SU-DHL-6 (cell line): ENCODE measurements at regions not wholly inside any gene's neighbourhood (a gene's known extent, or its start where the extent isn't known, plus 50 kb on each side); places are given as distances from the start of the nearest gene placed in this dataset.

Experiments used
- H2AFZ ChIP-seq: fragments of 200-600 bp; sonication (generic); 2 replicates; pipeline ENCODE4 v1.6.1; 2014; ENCODE audit warnings: low read depth, mild to moderate bottlenecking, moderate library complexity, mixed read lengths, antibody characterized with exemption, low read length; ENCODE audit not compliant: severe bottlenecking
- H3F3A ChIP-seq: fragments of 200-600 bp; shearing (Covaris generic); 2 replicates; pipeline ENCODE4 v1.6.0; 2016; ENCODE audit warnings: antibody characterized with exemption, mild to moderate bottlenecking; ENCODE audit not compliant: insufficient read depth
- H3K27ac ChIP-seq: fragments of 200-600 bp; sonication (generic); 2 replicates; pipeline ENCODE4 v1.5.1; 2016; ENCODE audit warnings: low read depth, mild to moderate bottlenecking, low read length, moderate library complexity, mixed read lengths
- H3K27me3 ChIP-seq: fragments of 200-600 bp; sonication (generic), shearing (Covaris generic); 2 replicates; pipeline ENCODE4 v1.6.0; 2014; ENCODE audit warnings: mild to moderate bottlenecking, low read length
- H3K36me3 ChIP-seq: fragments of 200-600 bp; sonication (generic); 2 replicates; pipeline ENCODE4 v1.6.1; 2014; ENCODE audit warnings: mild to moderate bottlenecking, low read length, mixed read lengths
- H3K4me2 ChIP-seq: fragments of 300-600, 200-600 bp; shearing (Covaris generic), sonication (generic); 2 replicates; pipeline ENCODE4 v1.6.0; 2014; ENCODE audit warnings: low read length, low read depth, mild to moderate bottlenecking; ENCODE audit not compliant: poor library complexity, severe bottlenecking
- H3K4me3 ChIP-seq: fragments of 200-600 bp; sonication (generic); 2 replicates; pipeline ENCODE4 v1.5.1; 2014; ENCODE audit warnings: antibody characterized with exemption, low read length, mild to moderate bottlenecking, mixed read lengths; ENCODE audit not compliant: insufficient read depth, poor library complexity, severe bottlenecking
- H3K79me2 ChIP-seq: fragments of 200-600 bp; sonication (generic); 2 replicates; pipeline ENCODE4 v1.6.1; 2014; ENCODE audit warnings: mild to moderate bottlenecking, low read length, moderate library complexity; ENCODE audit not compliant: insufficient read depth
- H3K9ac ChIP-seq: fragments of 200-600 bp; sonication (generic); 2 replicates; pipeline ENCODE4 v1.7.0; 2014; ENCODE audit warnings: mild to moderate bottlenecking, low read length
- H3K9me2 ChIP-seq: fragments of 200-600 bp; sonication (generic); replicated peaks from 2 replicates; pipeline ENCODE4 v1.6.1; 2014; ENCODE audit warnings: low read length; ENCODE audit not compliant: insufficient read depth
- H3K9me3 ChIP-seq: fragments of 200-600 bp; sonication (generic); 2 replicates; pipeline ENCODE4 v1.6.1; 2014; ENCODE audit warnings: low read length, mixed read lengths; ENCODE audit not compliant: insufficient read depth
- H4K20me1 ChIP-seq: fragments of 200-600 bp; sonication (generic); 2 replicates; pipeline ENCODE4 v1.6.1; 2014; ENCODE audit warnings: low read depth, mild to moderate bottlenecking, antibody characterized with exemption, low read length, moderate library complexity, mixed read lengths
- CTCF ChIP-seq: fragments of 200-600 bp; sonication (generic); IDR thresholded peaks from one replicate; pipeline ENCODE4 v1.5.1; 2017; ENCODE audit warnings: antibody characterized with exemption, mild to moderate bottlenecking, low read length, moderate library complexity; ENCODE audit not compliant: insufficient read depth, poor library complexity, severe bottlenecking
- EZH2phosphoT487 ChIP-seq: fragments of 200-600 bp; sonication (generic), shearing (Covaris generic); conservative IDR thresholded peaks from 2 replicates; pipeline ENCODE4 v1.6.1; 2018; ENCODE audit warnings: mild to moderate bottlenecking, antibody characterized with exemption, low read length, moderate library complexity, mixed read lengths

DNA sequence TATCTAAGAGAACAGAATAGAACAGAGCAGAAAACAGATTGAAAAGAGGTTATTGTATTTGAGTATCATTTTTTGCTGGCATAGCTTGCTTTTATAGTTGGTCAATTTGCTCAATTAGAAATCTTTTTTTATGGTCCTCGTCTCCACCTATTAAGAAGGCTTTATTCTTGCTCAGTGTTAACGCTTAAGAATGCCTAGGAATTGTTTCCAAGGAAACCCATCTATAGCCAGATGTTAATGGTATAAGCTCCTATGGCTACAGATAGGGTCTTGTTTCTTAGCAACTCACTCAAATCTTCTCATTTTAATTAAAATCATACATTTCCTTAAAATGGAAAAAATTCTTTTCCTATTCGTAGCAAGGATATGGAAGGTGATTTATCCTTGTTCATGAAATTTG, 392.3 kb downstream of the TMEM135 start:
- H3K36me3 ChIP-seq: no peaks in the 10 kb centered on the region
- no peak overlapping the region for H3K4me2 ChIP-seq
- H3K9ac ChIP-seq: no peak overlapping the region
- H3K9me2 ChIP-seq: no peaks in the 10 kb centered on the region
- H4K20me1 ChIP-seq: no peaks in the 10 kb centered on the region
- H3K27me3 ChIP-seq: no peaks in the 10 kb centered on the region
- H3K79me2 ChIP-seq: no peaks in the 10 kb centered on the region
- H3F3A ChIP-seq: no peaks in the 10 kb centered on the region
- no peak overlapping the region for H3K27ac ChIP-seq
- no peak overlapping the region for H2AFZ ChIP-seq
- no peak overlapping the region for H3K4me3 ChIP-seq
- TF ChIP-seq EZH2phosphoT487 (no peak), CTCF (no peak)
- no peaks in the 10 kb centered on the region for H3K9me3 ChIP-seq

DNA sequence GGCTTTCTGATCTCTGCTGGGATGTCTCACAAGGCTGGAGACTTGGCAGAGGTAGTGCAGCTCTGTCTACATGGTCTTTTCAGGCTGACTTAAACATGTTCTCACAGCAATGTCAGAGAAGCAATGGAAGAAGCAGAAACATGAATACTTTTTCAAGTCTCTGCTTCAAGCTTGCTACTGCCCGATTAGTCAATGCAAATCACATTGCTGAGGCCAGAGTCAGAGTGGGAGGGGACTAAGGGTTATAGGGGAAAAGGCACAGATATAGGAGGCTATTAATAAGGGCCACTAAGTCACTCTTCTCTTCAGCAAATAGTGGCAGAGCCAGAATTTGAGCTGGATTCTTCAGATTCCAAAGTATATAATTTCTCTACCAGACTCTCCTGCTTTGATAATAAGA, 390.5 kb downstream of the TMEM135 start:
- Histone ChIP-seq H3K79me2 (no peaks in the 10 kb centered on the region), H3F3A (no peaks in the 10 kb centered on the region), H3K36me3 (no peaks in the 10 kb centered on the region), H4K20me1 (no peaks in the 10 kb centered on the region), H3K4me2 (no peak overlapping the region), H3K9ac (no peak overlapping the region), H3K9me3 (no peaks in the 10 kb centered on the region), H3K27me3 (no peaks in the 10 kb centered on the region), H3K9me2 (no peaks in the 10 kb centered on the region), H3K27ac (no peak overlapping the region), H3K4me3 (no peak overlapping the region), H2AFZ (no peak overlapping the region)
- no peak for TF ChIP-seq CTCF
- TF ChIP-seq EZH2phosphoT487: no peak

DNA sequence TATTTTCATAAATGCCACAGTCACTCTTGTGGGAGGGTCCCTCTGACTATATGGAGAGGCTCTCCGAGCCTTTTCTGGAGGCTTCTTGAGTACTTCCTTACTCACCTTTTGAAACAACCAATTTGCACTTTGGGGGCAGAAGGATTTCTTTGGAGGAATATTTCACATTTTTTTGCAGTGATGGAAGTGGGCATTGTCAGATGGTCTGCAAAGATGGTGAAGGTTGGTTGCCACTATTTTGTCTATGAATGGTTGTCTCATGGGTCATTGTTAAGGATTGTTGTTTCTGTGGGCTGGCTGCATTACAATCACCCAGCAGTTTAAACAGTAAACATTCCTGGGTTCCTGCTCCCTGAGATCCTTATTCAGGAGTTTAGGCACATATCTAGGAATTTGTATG, 388.2 kb downstream of the TMEM135 start:
- H3K9me3 ChIP-seq: no peaks in the 10 kb centered on the region
- no peaks in the 10 kb centered on the region for H3F3A ChIP-seq
- H3K4me3 ChIP-seq: no peak overlapping the region
- no peak overlapping the region for H2AFZ ChIP-seq
- TF ChIP-seq CTCF (no peak), EZH2phosphoT487 (no peak)
- H3K9ac ChIP-seq: no peak overlapping the region
- no peaks in the 10 kb centered on the region for H4K20me1 ChIP-seq
- no peaks in the 10 kb centered on the region for H3K79me2 ChIP-seq
- no peaks in the 10 kb centered on the region for H3K27me3 ChIP-seq
- no peak overlapping the region for H3K27ac ChIP-seq
- H3K36me3 ChIP-seq: no peaks in the 10 kb centered on the region
- H3K9me2 ChIP-seq: no peaks in the 10 kb centered on the region
- H3K4me2 ChIP-seq: no peak overlapping the region

- Histone ChIP-seq H3K9me2 (no peaks in the 10 kb centered on the region), H3K36me3 (no peaks in the 10 kb centered on the region), H3K27me3 (no peaks in the 10 kb centered on the region), H3F3A (no peaks in the 10 kb centered on the region), H2AFZ (no peak overlapping the region), H4K20me1 (no peaks in the 10 kb centered on the region), H3K27ac (no peak overlapping the region), H3K4me3 (no peak overlapping the region), H3K4me2 (no peak overlapping the region), H3K9ac (no peak overlapping the region), H3K79me2 (no peaks in the 10 kb centered on the region), H3K9me3 (no peaks in the 10 kb centered on the region)
- no peak for TF ChIP-seq EZH2phosphoT487
- TF ChIP-seq CTCF: no peak
Observed at GRCh38 chr11:87425391-87425790, 387.7 kb downstream of the TMEM135 start.
